HEK293 (cell line): ENCODE measurements at regions not wholly inside any gene's neighbourhood (a gene's known extent, or its start where the extent isn't known, plus 50 kb on each side); places are given as distances from the start of the nearest gene placed in this dataset.

ENCODE experiments used
- BCL11A ChIP-seq: fragments of 450-650 bp; formaldehyde crosslinking; IDR thresholded peaks from 2 replicates; pipeline ENCODE4 v1.5.1; 2016; ENCODE audit warnings: low read depth, missing biosample characterization, missing genetic modification characterization
- KLF16 ChIP-seq: fragments of 450-650 bp; formaldehyde crosslinking; IDR thresholded peaks from 2 replicates; pipeline ENCODE4 v1.5.1; 2017; ENCODE audit warnings: missing biosample characterization, missing genetic modification characterization
- ZEB2 ChIP-seq: fragments of 450-650 bp; formaldehyde crosslinking; IDR thresholded peaks from 2 replicates; pipeline ENCODE4 v1.5.1; 2016; ENCODE audit warnings: missing biosample characterization, missing genetic modification characterization
- TF ChIP-seq, protein P1 (sequence below): fragments of 450-650 bp; formaldehyde crosslinking; IDR thresholded peaks from 2 replicates; pipeline ENCODE4 v1.5.1; 2016; ENCODE audit warnings: missing biosample characterization, missing genetic modification characterization
- TF ChIP-seq, protein P2 (sequence below): fragments of 450-650 bp; formaldehyde crosslinking; IDR thresholded peaks from 2 replicates; pipeline ENCODE4 v1.5.1; 2016; ENCODE audit warnings: missing biosample characterization, missing genetic modification characterization
- TF ChIP-seq, protein P3 (sequence below): fragments of 450-650 bp; formaldehyde crosslinking; IDR thresholded peaks from 2 replicates; pipeline ENCODE4 v1.5.1; 2016; ENCODE audit warnings: missing biosample characterization, missing genetic modification characterization, low read depth
- TF ChIP-seq, protein P4 (sequence below): fragments of 450-650 bp; formaldehyde crosslinking; conservative IDR thresholded peaks from 2 replicates; pipeline ENCODE4 v1.5.1; 2016; ENCODE audit warnings: low read depth, missing biosample characterization, missing genetic modification characterization
- TF ChIP-seq, protein P5 (sequence below): IDR thresholded peaks from 2 replicates; pipeline ENCODE4 v1.6.1; 2011; ENCODE audit warnings: mild to moderate bottlenecking, low read depth, low read length, borderline replicate concordance
- TF ChIP-seq, protein P6 (sequence below): fragments of 450-650 bp; formaldehyde crosslinking; IDR thresholded peaks from 2 replicates; pipeline ENCODE4 v1.5.1; 2016; ENCODE audit warnings: missing biosample characterization, missing genetic modification characterization

DNA sequence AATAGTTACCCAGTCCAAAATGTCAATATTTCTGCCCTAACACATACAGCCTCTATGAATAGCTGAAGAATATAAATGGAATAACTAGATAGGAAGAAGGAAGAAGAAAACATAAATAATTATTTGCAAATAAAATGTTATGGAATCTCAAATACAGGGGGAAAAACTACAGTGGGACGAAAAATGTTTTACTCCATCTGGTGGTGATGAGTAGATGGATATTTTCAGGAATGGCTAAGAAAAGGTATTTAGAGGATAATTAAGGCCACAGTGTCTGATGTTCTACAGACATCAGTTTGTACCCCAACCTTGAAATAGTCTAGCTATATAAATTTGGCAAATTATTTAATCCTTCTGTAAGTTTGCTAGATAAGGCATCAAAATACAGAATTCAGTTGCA, 178.1 kb upstream of the FSHR start:
- no peak for TF ChIP-seq ZEB2 (tag by site-specific recombination)
- TF ChIP-seq, protein P1, sequence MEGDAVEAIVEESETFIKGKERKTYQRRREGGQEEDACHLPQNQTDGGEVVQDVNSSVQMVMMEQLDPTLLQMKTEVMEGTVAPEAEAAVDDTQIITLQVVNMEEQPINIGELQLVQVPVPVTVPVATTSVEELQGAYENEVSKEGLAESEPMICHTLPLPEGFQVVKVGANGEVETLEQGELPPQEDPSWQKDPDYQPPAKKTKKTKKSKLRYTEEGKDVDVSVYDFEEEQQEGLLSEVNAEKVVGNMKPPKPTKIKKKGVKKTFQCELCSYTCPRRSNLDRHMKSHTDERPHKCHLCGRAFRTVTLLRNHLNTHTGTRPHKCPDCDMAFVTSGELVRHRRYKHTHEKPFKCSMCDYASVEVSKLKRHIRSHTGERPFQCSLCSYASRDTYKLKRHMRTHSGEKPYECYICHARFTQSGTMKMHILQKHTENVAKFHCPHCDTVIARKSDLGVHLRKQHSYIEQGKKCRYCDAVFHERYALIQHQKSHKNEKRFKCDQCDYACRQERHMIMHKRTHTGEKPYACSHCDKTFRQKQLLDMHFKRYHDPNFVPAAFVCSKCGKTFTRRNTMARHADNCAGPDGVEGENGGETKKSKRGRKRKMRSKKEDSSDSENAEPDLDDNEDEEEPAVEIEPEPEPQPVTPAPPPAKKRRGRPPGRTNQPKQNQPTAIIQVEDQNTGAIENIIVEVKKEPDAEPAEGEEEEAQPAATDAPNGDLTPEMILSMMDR, result no peak
- TF ChIP-seq, protein P2, sequence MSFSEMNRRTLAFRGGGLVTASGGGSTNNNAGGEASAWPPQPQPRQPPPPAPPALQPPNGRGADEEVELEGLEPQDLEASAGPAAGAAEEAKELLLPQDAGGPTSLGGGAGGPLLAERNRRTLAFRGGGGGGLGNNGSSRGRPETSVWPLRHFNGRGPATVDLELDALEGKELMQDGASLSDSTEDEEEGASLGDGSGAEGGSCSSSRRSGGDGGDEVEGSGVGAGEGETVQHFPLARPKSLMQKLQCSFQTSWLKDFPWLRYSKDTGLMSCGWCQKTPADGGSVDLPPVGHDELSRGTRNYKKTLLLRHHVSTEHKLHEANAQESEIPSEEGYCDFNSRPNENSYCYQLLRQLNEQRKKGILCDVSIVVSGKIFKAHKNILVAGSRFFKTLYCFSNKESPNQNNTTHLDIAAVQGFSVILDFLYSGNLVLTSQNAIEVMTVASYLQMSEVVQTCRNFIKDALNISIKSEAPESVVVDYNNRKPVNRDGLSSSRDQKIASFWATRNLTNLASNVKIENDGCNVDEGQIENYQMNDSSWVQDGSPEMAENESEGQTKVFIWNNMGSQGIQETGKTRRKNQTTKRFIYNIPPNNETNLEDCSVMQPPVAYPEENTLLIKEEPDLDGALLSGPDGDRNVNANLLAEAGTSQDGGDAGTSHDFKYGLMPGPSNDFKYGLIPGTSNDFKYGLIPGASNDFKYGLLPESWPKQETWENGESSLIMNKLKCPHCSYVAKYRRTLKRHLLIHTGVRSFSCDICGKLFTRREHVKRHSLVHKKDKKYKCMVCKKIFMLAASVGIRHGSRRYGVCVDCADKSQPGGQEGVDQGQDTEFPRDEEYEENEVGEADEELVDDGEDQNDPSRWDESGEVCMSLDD, result no peak
- TF ChIP-seq, protein P3, sequence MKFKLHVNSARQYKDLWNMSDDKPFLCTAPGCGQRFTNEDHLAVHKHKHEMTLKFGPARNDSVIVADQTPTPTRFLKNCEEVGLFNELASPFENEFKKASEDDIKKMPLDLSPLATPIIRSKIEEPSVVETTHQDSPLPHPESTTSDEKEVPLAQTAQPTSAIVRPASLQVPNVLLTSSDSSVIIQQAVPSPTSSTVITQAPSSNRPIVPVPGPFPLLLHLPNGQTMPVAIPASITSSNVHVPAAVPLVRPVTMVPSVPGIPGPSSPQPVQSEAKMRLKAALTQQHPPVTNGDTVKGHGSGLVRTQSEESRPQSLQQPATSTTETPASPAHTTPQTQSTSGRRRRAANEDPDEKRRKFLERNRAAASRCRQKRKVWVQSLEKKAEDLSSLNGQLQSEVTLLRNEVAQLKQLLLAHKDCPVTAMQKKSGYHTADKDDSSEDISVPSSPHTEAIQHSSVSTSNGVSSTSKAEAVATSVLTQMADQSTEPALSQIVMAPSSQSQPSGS (tag by site-specific recombination), result no peak
- TF ChIP-seq, protein P4, sequence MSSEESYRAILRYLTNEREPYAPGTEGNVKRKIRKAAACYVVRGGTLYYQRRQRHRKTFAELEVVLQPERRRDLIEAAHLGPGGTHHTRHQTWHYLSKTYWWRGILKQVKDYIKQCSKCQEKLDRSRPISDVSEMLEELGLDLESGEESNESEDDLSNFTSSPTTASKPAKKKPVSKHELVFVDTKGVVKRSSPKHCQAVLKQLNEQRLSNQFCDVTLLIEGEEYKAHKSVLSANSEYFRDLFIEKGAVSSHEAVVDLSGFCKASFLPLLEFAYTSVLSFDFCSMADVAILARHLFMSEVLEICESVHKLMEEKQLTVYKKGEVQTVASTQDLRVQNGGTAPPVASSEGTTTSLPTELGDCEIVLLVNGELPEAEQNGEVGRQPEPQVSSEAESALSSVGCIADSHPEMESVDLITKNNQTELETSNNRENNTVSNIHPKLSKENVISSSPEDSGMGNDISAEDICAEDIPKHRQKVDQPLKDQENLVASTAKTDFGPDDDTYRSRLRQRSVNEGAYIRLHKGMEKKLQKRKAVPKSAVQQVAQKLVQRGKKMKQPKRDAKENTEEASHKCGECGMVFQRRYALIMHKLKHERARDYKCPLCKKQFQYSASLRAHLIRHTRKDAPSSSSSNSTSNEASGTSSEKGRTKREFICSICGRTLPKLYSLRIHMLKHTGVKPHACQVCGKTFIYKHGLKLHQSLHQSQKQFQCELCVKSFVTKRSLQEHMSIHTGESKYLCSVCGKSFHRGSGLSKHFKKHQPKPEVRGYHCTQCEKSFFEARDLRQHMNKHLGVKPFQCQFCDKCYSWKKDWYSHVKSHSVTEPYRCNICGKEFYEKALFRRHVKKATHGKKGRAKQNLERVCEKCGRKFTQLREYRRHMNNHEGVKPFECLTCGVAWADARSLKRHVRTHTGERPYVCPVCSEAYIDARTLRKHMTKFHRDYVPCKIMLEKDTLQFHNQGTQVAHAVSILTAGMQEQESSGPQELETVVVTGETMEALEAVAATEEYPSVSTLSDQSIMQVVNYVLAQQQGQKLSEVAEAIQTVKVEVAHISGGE (tag by site-specific recombination), result no peak
- no peak for TF ChIP-seq KLF16 (tag by site-specific recombination)
- TF ChIP-seq, protein P5, sequence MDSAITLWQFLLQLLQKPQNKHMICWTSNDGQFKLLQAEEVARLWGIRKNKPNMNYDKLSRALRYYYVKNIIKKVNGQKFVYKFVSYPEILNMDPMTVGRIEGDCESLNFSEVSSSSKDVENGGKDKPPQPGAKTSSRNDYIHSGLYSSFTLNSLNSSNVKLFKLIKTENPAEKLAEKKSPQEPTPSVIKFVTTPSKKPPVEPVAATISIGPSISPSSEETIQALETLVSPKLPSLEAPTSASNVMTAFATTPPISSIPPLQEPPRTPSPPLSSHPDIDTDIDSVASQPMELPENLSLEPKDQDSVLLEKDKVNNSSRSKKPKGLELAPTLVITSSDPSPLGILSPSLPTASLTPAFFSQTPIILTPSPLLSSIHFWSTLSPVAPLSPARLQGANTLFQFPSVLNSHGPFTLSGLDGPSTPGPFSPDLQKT, result no peak
- TF ChIP-seq BCL11A, result no peak
- TF ChIP-seq, protein P6, sequence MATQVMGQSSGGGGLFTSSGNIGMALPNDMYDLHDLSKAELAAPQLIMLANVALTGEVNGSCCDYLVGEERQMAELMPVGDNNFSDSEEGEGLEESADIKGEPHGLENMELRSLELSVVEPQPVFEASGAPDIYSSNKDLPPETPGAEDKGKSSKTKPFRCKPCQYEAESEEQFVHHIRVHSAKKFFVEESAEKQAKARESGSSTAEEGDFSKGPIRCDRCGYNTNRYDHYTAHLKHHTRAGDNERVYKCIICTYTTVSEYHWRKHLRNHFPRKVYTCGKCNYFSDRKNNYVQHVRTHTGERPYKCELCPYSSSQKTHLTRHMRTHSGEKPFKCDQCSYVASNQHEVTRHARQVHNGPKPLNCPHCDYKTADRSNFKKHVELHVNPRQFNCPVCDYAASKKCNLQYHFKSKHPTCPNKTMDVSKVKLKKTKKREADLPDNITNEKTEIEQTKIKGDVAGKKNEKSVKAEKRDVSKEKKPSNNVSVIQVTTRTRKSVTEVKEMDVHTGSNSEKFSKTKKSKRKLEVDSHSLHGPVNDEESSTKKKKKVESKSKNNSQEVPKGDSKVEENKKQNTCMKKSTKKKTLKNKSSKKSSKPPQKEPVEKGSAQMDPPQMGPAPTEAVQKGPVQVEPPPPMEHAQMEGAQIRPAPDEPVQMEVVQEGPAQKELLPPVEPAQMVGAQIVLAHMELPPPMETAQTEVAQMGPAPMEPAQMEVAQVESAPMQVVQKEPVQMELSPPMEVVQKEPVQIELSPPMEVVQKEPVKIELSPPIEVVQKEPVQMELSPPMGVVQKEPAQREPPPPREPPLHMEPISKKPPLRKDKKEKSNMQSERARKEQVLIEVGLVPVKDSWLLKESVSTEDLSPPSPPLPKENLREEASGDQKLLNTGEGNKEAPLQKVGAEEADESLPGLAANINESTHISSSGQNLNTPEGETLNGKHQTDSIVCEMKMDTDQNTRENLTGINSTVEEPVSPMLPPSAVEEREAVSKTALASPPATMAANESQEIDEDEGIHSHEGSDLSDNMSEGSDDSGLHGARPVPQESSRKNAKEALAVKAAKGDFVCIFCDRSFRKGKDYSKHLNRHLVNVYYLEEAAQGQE, result no peak
